H1 (cell line): ENCODE measurements at regions not wholly inside any gene's neighbourhood (a gene's known extent, or its start where the extent isn't known, plus 50 kb on each side); places are given as distances from the start of the nearest gene placed in this dataset.

Experiments
- CTCF ChIA-PET: fragments of 300-600 bp; sonication (Branson Sonifier 250); formaldehyde crosslinking; loops from one replicate; lab custom pipeline; 2021; ENCODE audit not compliant: partially characterized antibody; lab: Charles Lee
- POLR2A ChIA-PET: fragments of 300-600 bp; sonication (Branson Sonifier 250); formaldehyde crosslinking; loops from one replicate; lab custom pipeline; 2021; ENCODE audit warnings: inconsistent platforms; ENCODE audit not compliant: partially characterized antibody; lab: Charles Lee
- DNase-seq, 2 experiments: peaks; one replicate each; pipeline versions ENCODE4 v3.0.0 to v3.0.0-alpha.2; 2010 to 2022; ENCODE audit warnings: low spot score in 2 of 2, low read depth in 1 of 2, mixed read lengths in 1 of 2
- FAIRE-seq: peaks from 2 replicates; lab custom pipeline; 2011; peaks lifted over from hg19 to GRCh38; lab: Jason Lieb, UNC
- H2AFZ ChIP-seq: 2 replicates; pipeline ENCODE4 v1.8.1; 2012; ENCODE audit warnings: low read length, inconsistent platforms
- H2AK5ac ChIP-seq: 2 replicates; pipeline ENCODE4 v1.6.1; 2013; ENCODE audit warnings: low read depth, low read length
- H2BK120ac ChIP-seq: replicated peaks from 2 replicates; pipeline ENCODE3; 2013; ENCODE audit warnings: low read depth, low read length, inconsistent platforms
- H2BK12ac ChIP-seq: 2 replicates; pipeline ENCODE4 v1.6.1; 2013; ENCODE audit warnings: low read depth, low read length
- H2BK15ac ChIP-seq: 2 replicates; pipeline ENCODE4 v1.6.1; 2013; ENCODE audit warnings: low read length
- H2BK20ac ChIP-seq: 2 replicates; pipeline ENCODE4 v1.6.1; 2013; ENCODE audit warnings: low read length
- H2BK5ac ChIP-seq: 2 replicates; pipeline ENCODE4 v1.6.1; 2013; ENCODE audit warnings: low read depth, low read length
- H3K14ac ChIP-seq: 2 replicates; pipeline ENCODE4 v1.6.1; 2013; ENCODE audit warnings: inconsistent platforms; ENCODE audit not compliant: insufficient read length
- H3K18ac ChIP-seq: 2 replicates; pipeline ENCODE4 v1.6.1; 2013; ENCODE audit warnings: low read length; ENCODE audit errors: extremely low read depth
- H3K23ac ChIP-seq: 2 replicates; pipeline ENCODE4 v1.6.1; 2013; ENCODE audit warnings: inconsistent platforms; ENCODE audit not compliant: insufficient read length
- H3K23me2 ChIP-seq: 2 replicates; pipeline ENCODE4 v1.6.1; 2013; ENCODE audit warnings: low read depth, low read length
- H3K27ac ChIP-seq: 2 replicates; pipeline ENCODE4 v1.6.1; 2011; ENCODE audit warnings: low read depth, low read length, inconsistent platforms
- H3K27me3 ChIP-seq, 4 experiments: replicated peaks in 1 of 4; 1 replicate in 1 of 4; 2 replicates in 3 of 4; pipeline versions ENCODE4 v1.6.1 to v1.8.1; 2011 to 2013; ENCODE audit warnings: low read length in 3 of 4, mild to moderate bottlenecking in 3 of 4, inconsistent platforms in 2 of 4, mixed read lengths in 2 of 4, moderate library complexity in 1 of 4; ENCODE audit not compliant: control insufficient read depth in 3 of 4, insufficient read depth in 3 of 4; ENCODE audit errors: extremely low read depth in 1 of 4
- H3K36me3 ChIP-seq, 4 experiments: 2 replicates each; pipeline versions ENCODE4 v1.6.1 to v1.8.1; 2011 to 2013; ENCODE audit warnings: mild to moderate bottlenecking in 4 of 4, low read length in 3 of 4, moderate library complexity in 2 of 4, control low read depth in 1 of 4, inconsistent platforms in 1 of 4; ENCODE audit not compliant: insufficient read depth in 4 of 4, control insufficient read depth in 2 of 4
- H3K4ac ChIP-seq: replicated peaks from 2 replicates; pipeline ENCODE3; 2013; ENCODE audit warnings: low read length, low read depth, mixed read lengths, inconsistent platforms; ENCODE audit not compliant: insufficient read length
- H3K4me1 ChIP-seq, 4 experiments: replicated peaks in 1 of 4; 1 replicate in 1 of 4; 2 replicates in 3 of 4; pipeline versions ENCODE4 v1.6.1 to v1.8.1; 2011 to 2013; ENCODE audit warnings: low read length in 3 of 4, inconsistent platforms in 2 of 4, mixed read lengths in 1 of 4; ENCODE audit not compliant: insufficient read depth in 4 of 4, control insufficient read depth in 3 of 4
- H3K4me2 ChIP-seq, 2 experiments: 2 replicates each; pipeline versions ENCODE4 v1.6.1 to v1.8.1; 2011 to 2013; ENCODE audit warnings: low read depth in 2 of 2, low read length in 2 of 2, control low read depth in 1 of 2, inconsistent platforms in 1 of 2, mild to moderate bottlenecking in 1 of 2; ENCODE audit not compliant: insufficient read depth in 1 of 2
- H3K4me3 ChIP-seq, 4 experiments: fragments of 200-600, 300-600 bp in 1 of 4; sonication (generic), shearing (Covaris generic), sonication (Bioruptor Twin) in 1 of 4; 2 replicates each; pipeline versions ENCODE4 v1.5.1 to v1.8.1; 2011 to 2016; ENCODE audit warnings: low read length in 4 of 4, low read depth in 3 of 4, control low read depth in 2 of 4, inconsistent platforms in 2 of 4, mild to moderate bottlenecking in 2 of 4, mixed read lengths in 1 of 4, moderate library complexity in 1 of 4; ENCODE audit not compliant: insufficient read depth in 2 of 4; ENCODE audit errors: extremely low read depth in 1 of 4
- H3K56ac ChIP-seq: replicated peaks from 2 replicates; pipeline ENCODE3; 2013; ENCODE audit warnings: low read depth, mild to moderate bottlenecking, mixed read lengths, low read length, inconsistent platforms; ENCODE audit not compliant: insufficient read length
- H3K79me1 ChIP-seq: 2 replicates; pipeline ENCODE4 v1.6.1; 2013; ENCODE audit warnings: low read depth, low read length, control low read depth
- H3K79me2 ChIP-seq, 2 experiments: 2 replicates each; pipeline versions ENCODE4 v1.6.1 to v1.8.1; 2012 to 2013; ENCODE audit warnings: low read length in 2 of 2, mild to moderate bottlenecking in 2 of 2, inconsistent platforms in 1 of 2; ENCODE audit not compliant: insufficient read depth in 2 of 2, control insufficient read depth in 1 of 2
- H3K9ac ChIP-seq, 4 experiments: replicated peaks in 1 of 4; 1 replicate in 1 of 4; 2 replicates in 3 of 4; pipeline versions ENCODE4 v1.6.1 to v1.8.1; 2011 to 2013; ENCODE audit warnings: low read depth in 3 of 4, low read length in 3 of 4, control low read depth in 2 of 4, mild to moderate bottlenecking in 2 of 4, moderate library complexity in 2 of 4, inconsistent platforms in 1 of 4; ENCODE audit errors: extremely low read depth in 1 of 4
- H3K9me3 ChIP-seq, 2 experiments: 2 replicates each; pipeline versions ENCODE4 v1.6.1 to v1.8.1; 2012 to 2013; ENCODE audit warnings: mild to moderate bottlenecking in 2 of 2, moderate library complexity in 2 of 2, control low read depth in 1 of 2, inconsistent platforms in 1 of 2, low read depth in 1 of 2, low read length in 1 of 2, mixed read lengths in 1 of 2; ENCODE audit not compliant: insufficient read depth in 2 of 2
- H4K20me1 ChIP-seq, 2 experiments: replicated peaks in 1 of 2; 2 replicates each; pipeline versions ENCODE3 to v1.8.1; 2011 to 2013; ENCODE audit warnings: inconsistent platforms in 2 of 2, low read length in 2 of 2, mild to moderate bottlenecking in 1 of 2; ENCODE audit not compliant: insufficient read depth in 2 of 2, control insufficient read depth in 1 of 2
- H4K5ac ChIP-seq: 2 replicates; pipeline ENCODE4 v1.6.1; 2013; ENCODE audit warnings: low read length, low read depth, mixed read lengths, inconsistent platforms; ENCODE audit not compliant: insufficient read length
- H4K8ac ChIP-seq: 2 replicates; pipeline ENCODE4 v1.8.0; 2013; ENCODE audit warnings: mild to moderate bottlenecking, moderate library complexity, low read length, inconsistent platforms; ENCODE audit not compliant: insufficient read depth; ENCODE audit errors: extremely low read depth
- H4K91ac ChIP-seq: replicated peaks from 2 replicates; pipeline ENCODE3; 2013; ENCODE audit warnings: low read length, mixed read lengths, inconsistent platforms; ENCODE audit not compliant: insufficient read length
- RAD21 ChIP-seq, 2 experiments: IDR thresholded peaks in 1 of 2; conservative IDR thresholded peaks in 1 of 2; 2 replicates each; pipeline ENCODE4 v1.6.1; 2011; ENCODE audit warnings: low read depth in 2 of 2, low read length in 2 of 2, improper control_type of control experiment in 1 of 2, inconsistent platforms in 1 of 2, mild to moderate bottlenecking in 1 of 2, moderate library complexity in 1 of 2
- RBBP5 ChIP-seq: IDR thresholded peaks from 2 replicates; pipeline ENCODE4 v1.7.1; 2012; ENCODE audit warnings: low read depth, mild to moderate bottlenecking, inconsistent platforms, low read length, moderate library complexity, borderline replicate concordance
- SP2 ChIP-seq: IDR thresholded peaks from 2 replicates; pipeline ENCODE4 v1.6.1; 2012; ENCODE audit warnings: mild to moderate bottlenecking, low read length, inconsistent platforms
- WGBS, 2 experiments: shearing (Covaris generic) in 1 of 2; methylation state at CpG; one replicate each; pipeline versions ENCODE4 v1.1.6 to v1.1.7; 2013 to 2015; ENCODE audit warnings: low lambda C conversion rate in 2 of 2, mixed read lengths in 2 of 2, inconsistent platforms in 1 of 2, low coverage in 1 of 2, missing lambda C conversion rate in 1 of 2; ENCODE audit not compliant: insufficient replicate concordance in 2 of 2, insufficient coverage in 1 of 2, insufficient read length in 1 of 2; ENCODE audit errors: extremely low coverage in 1 of 2, missing lambda C conversion rate in 1 of 2; 5-methylcytosine and 5-hydroxymethylcytosine counted together
- TF ChIP-seq, protein P1 (sequence below), 3 experiments: IDR thresholded peaks; 1 replicate in 2 of 3; 2 replicates in 1 of 3; pipeline versions ENCODE4 v1.5.1 to v1.6.1; 2011; ENCODE audit warnings: low read length in 3 of 3, mild to moderate bottlenecking in 3 of 3, inconsistent platforms in 2 of 3, low read depth in 1 of 3, moderate library complexity in 1 of 3; ENCODE audit not compliant: insufficient read depth in 1 of 3; ENCODE audit errors: control extremely low read depth in 1 of 3

GRCh38 chr14:34365309-34365915, 96.6 kb downstream of the SPTSSA start:
- Histone ChIP-seq H3K79me2 (no peaks in the 10 kb centered on the region), H3K56ac (no peak overlapping the region), H4K91ac (no peak overlapping the region), H3K4me1 (no peaks in the 10 kb centered on the region), H4K8ac (no peak overlapping the region), H2BK120ac (no peak overlapping the region), H3K79me1 (no peaks in the 10 kb centered on the region), H3K23ac (no peak overlapping the region), H3K23me2 (no peaks in the 10 kb centered on the region), H3K18ac (no peak overlapping the region), H3K4me2 (no peak overlapping the region), H2BK15ac (no peak overlapping the region), H3K14ac (no peak overlapping the region), H4K5ac (no peak overlapping the region), H3K9ac (no peak overlapping the region), H2BK20ac (no peak overlapping the region), H2AK5ac (no peak overlapping the region), H3K27ac (no peak overlapping the region), H2BK12ac (no peak overlapping the region), H2AFZ (no peak overlapping the region), H3K4ac (no peak overlapping the region), H4K20me1 (no peaks in the 10 kb centered on the region), H3K27me3 (no peaks in the 10 kb centered on the region), H2BK5ac (no peak overlapping the region), H3K36me3 (no peaks in the 10 kb centered on the region), H3K9me3 (no peaks in the 10 kb centered on the region), H3K4me3 (no peak overlapping the region)
- FAIRE-seq (no peak), DNase-seq (no peak)
- 81% methylated on average over 5 of the region's 5 CpGs; no CpG with 5 or more reads in 1 of the 2 experiments for WGBS, 2 experiments
- TF ChIP-seq, protein P1, sequence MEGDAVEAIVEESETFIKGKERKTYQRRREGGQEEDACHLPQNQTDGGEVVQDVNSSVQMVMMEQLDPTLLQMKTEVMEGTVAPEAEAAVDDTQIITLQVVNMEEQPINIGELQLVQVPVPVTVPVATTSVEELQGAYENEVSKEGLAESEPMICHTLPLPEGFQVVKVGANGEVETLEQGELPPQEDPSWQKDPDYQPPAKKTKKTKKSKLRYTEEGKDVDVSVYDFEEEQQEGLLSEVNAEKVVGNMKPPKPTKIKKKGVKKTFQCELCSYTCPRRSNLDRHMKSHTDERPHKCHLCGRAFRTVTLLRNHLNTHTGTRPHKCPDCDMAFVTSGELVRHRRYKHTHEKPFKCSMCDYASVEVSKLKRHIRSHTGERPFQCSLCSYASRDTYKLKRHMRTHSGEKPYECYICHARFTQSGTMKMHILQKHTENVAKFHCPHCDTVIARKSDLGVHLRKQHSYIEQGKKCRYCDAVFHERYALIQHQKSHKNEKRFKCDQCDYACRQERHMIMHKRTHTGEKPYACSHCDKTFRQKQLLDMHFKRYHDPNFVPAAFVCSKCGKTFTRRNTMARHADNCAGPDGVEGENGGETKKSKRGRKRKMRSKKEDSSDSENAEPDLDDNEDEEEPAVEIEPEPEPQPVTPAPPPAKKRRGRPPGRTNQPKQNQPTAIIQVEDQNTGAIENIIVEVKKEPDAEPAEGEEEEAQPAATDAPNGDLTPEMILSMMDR (IDR thresholded peaks at IDR 0.05; ENCODE audit: control extremely low read depth in 1 of 3, insufficient read depth in 1 of 3, low read depth in 1 of 3, low read length in 3 of 3): peak in 2 of 3 experiments; percentile 2; a peak in 2 of 4 replicates
- TF ChIP-seq RAD21 (IDR thresholded peaks at IDR 0.05 in 1 of 2, conservative IDR thresholded peaks at IDR 0.05 in 1 of 2; ENCODE audit: low read depth in 2 of 2, low read length in 2 of 2) (peak; percentile 32 to 39), SP2 (no peak), RBBP5 (no peak)
- CTCF ChIA-PET: interaction anchor here (0.6 to 2.3 kb wide), 13 partner anchors 9 to 141 kb away, joined by 3 to 9 read pairs (median 3); no protein-coding TSS in a partner anchor
- POLR2A ChIA-PET: no interaction called here
